NCI-H2171 (cell line): ENCODE measurements at regions not wholly inside any gene's neighbourhood (a gene's known extent, or its start where the extent isn't known, plus 50 kb on each side); places are given as distances from the start of the nearest gene placed in this dataset.
"Not testable (repeated sequence)": the region's sequence is repeated elsewhere in the genome, so short reads cannot be mapped to it uniquely, and the experiment has no call there.

Experiments used
- DNase-seq: peaks from one replicate; lab custom pipeline; 2025; lab: John Stamatoyannopoulos, UW

GRCh38 chr3:132987396-132987795 is 50.8 kb upstream of the TMEM108 start:
- DNase-seq, result no peak

GRCh38 chr3:132984181-132984580 is 54.0 kb upstream of the TMEM108 start:
- no peak for DNase-seq

- no peak for DNase-seq
Measured at GRCh38 chr3:132983143-132983770, 54.9 kb upstream of the TMEM108 start.

- no peak for DNase-seq
Measured at GRCh38 chr3:132981719-132982118, 56.5 kb upstream of the TMEM108 start.

- DNase-seq, result no peak
Measured at GRCh38 chr3:132980102-132980501, 58.1 kb upstream of the TMEM108 start.

GRCh38 chr3:132979606-132980005 is 58.6 kb upstream of the TMEM108 start:
- DNase-seq, result no peak

- DNase-seq, result not testable (repeated sequence)
Measured at GRCh38 chr3:132978946-132979345, 59.2 kb upstream of the TMEM108 start.

GRCh38 chr3:132978464-132978863 is 59.7 kb upstream of the TMEM108 start:
- no peak for DNase-seq

- DNase-seq, result no peak
Measured at GRCh38 chr3:132974097-132974496, 64.1 kb upstream of the TMEM108 start.

GRCh38 chr3:132973441-132973840 is 64.8 kb upstream of the TMEM108 start:
- DNase-seq, result no peak

- no peak for DNase-seq
Measured at GRCh38 chr3:132972333-132972732, 65.9 kb upstream of the TMEM108 start.

- DNase-seq, result no peak
Measured at GRCh38 chr3:132966374-132966773, 71.8 kb upstream of the TMEM108 start.

GRCh38 chr3:132964266-132964665 is 73.9 kb upstream of the TMEM108 start:
- no peak for DNase-seq

- no peak for DNase-seq
Measured at GRCh38 chr3:132963786-132964185, 74.4 kb upstream of the TMEM108 start.

- DNase-seq, result no peak
Measured at GRCh38 chr3:132961991-132962390, 76.2 kb upstream of the TMEM108 start.

GRCh38 chr3:132953683-132954082 is 84.5 kb upstream of the TMEM108 start:
- DNase-seq, result no peak

GRCh38 chr3:132927896-132928295 is 110.3 kb upstream of the TMEM108 start:
- no peak for DNase-seq

GRCh38 chr3:132926098-132926497 is 112.1 kb upstream of the TMEM108 start:
- no peak for DNase-seq

GRCh38 chr3:132925256-132925930 is 112.8 kb upstream of the TMEM108 start:
- DNase-seq, result no peak

- no peak for DNase-seq
Measured at GRCh38 chr3:132916096-132916495, 122.1 kb upstream of the TMEM108 start.

- DNase-seq, result no peak
Measured at GRCh38 chr3:132912416-132912753, 125.8 kb upstream of the TMEM108 start.

- no peak for DNase-seq
Measured at GRCh38 chr3:132911741-132912415, 126.3 kb upstream of the TMEM108 start.

GRCh38 chr3:132907293-132907692 is 130.9 kb upstream of the TMEM108 start:
- DNase-seq, result no peak
